ENCODE measurements at regions not wholly inside any gene's neighbourhood (a gene's known extent, or its start where the extent isn't known, plus 50 kb on each side); places are given as distances from the start of the nearest gene placed in this dataset.
"Not testable (repeated sequence)": the region's sequence is repeated elsewhere in the genome, so short reads cannot be mapped to it uniquely, and the experiment has no call there.

- TF ChIP-seq POLR2A, CTCF, POLR2AphosphoS5, EP300 (IDR thresholded peaks at IDR 0.05): not testable (repeated sequence)
These were observed 1146.2 kb upstream of the SEMA6A start for GRCh38 chr5:117720784-117721183.
